Vagina (tissue), 2 donors: ENCODE measurements at regions not wholly inside any gene's neighbourhood (a gene's known extent, or its start where the extent isn't known, plus 50 kb on each side); places are given as distances from the start of the nearest gene placed in this dataset.

Experiments
- POLR2A ChIP-seq, 2 donors: fragments of 450-650 bp; IDR thresholded peaks; one replicate each; pipeline ENCODE4 v1.6.1; 2017; ENCODE audit warnings: antibody characterized with exemption in 2 of 2, mild to moderate bottlenecking in 2 of 2, moderate library complexity in 2 of 2
- POLR2AphosphoS5 ChIP-seq, 2 donors: sonication (generic); formaldehyde crosslinking; IDR thresholded peaks; one replicate each; pipeline ENCODE4 v1.9.0; 2017; ENCODE audit warnings: antibody characterized with exemption in 2 of 2, mild to moderate bottlenecking in 2 of 2, low read depth in 1 of 2; ENCODE audit not compliant: insufficient read depth in 1 of 2
- TF ChIP-seq, protein P1 (sequence below), 3 experiments: fragments of 450-650 bp in 2 of 3; fragments of 200-600 bp in 1 of 3; sonication (generic) in 1 of 3; IDR thresholded peaks; one replicate each; pipeline ENCODE4 v1.5.1; 2017 to 2019; ENCODE audit warnings: antibody characterized with exemption in 3 of 3, mild to moderate bottlenecking in 2 of 3, moderate library complexity in 2 of 3

DNA sequence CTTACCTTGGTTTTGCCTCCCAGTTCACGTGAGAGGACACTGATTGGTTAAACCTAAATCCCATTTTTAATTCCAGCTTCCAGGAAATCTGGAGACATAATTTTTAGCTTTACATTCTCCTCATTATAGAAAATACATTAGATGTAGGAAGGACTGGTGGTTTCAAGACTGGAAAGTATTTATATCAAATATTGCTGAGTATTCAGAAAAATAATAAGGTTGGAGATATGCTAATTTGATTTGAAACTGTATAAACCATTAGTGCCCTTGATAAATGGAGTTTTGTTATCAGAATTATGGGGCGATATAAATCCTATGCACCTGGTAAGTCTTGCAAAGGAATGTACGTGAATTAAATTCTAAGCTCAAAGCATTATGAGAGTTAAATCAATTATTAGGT, 218.0 kb upstream of the ADGRL4 start:
- TF ChIP-seq POLR2A (IDR thresholded peaks at IDR 0.05) (no peak), POLR2AphosphoS5 (IDR thresholded peaks at IDR 0.05; ENCODE audit: insufficient read depth in 1 of 2, low read depth in 1 of 2) (no peak)
- TF ChIP-seq, protein P1, sequence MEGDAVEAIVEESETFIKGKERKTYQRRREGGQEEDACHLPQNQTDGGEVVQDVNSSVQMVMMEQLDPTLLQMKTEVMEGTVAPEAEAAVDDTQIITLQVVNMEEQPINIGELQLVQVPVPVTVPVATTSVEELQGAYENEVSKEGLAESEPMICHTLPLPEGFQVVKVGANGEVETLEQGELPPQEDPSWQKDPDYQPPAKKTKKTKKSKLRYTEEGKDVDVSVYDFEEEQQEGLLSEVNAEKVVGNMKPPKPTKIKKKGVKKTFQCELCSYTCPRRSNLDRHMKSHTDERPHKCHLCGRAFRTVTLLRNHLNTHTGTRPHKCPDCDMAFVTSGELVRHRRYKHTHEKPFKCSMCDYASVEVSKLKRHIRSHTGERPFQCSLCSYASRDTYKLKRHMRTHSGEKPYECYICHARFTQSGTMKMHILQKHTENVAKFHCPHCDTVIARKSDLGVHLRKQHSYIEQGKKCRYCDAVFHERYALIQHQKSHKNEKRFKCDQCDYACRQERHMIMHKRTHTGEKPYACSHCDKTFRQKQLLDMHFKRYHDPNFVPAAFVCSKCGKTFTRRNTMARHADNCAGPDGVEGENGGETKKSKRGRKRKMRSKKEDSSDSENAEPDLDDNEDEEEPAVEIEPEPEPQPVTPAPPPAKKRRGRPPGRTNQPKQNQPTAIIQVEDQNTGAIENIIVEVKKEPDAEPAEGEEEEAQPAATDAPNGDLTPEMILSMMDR (IDR thresholded peaks at IDR 0.05) = no peak
